Liver (tissue), 3 donors: ENCODE measurements at regions not wholly inside any gene's neighbourhood (a gene's known extent, or its start where the extent isn't known, plus 50 kb on each side); places are given as distances from the start of the nearest gene placed in this dataset.

ENCODE experiments used
- ATF3 ChIP-seq: IDR thresholded peaks from 2 replicates; pipeline ENCODE4 v1.6.1; 2016; ENCODE audit warnings: antibody characterized with exemption
- CTCF ChIP-seq: fragments of 150-350 bp; IDR thresholded peaks from 2 replicates; pipeline ENCODE4 v1.5.1; 2017; ENCODE audit warnings: improper control_type of control experiment, low read depth, low read length; ENCODE audit not compliant: missing input control
- EGR1 ChIP-seq, 2 donors: IDR thresholded peaks; 2 replicates each; pipeline ENCODE4 v1.6.1; 2016 to 2018; ENCODE audit warnings: antibody characterized with exemption in 2 of 2, low read depth in 2 of 2
- FOXA1 ChIP-seq: IDR thresholded peaks from 2 replicates; pipeline ENCODE4 v1.6.1; 2016; ENCODE audit warnings: antibody characterized with exemption
- GABPA ChIP-seq, 2 donors: IDR thresholded peaks in 1 of 2; conservative IDR thresholded peaks in 1 of 2; 2 replicates each; pipeline ENCODE4 v1.6.1; 2016; ENCODE audit warnings: antibody characterized with exemption in 2 of 2, mild to moderate bottlenecking in 1 of 2, moderate library complexity in 1 of 2
- JUND ChIP-seq, 2 donors: IDR thresholded peaks; 2 replicates each; pipeline ENCODE4 v1.6.1; 2016; ENCODE audit warnings: antibody characterized with exemption in 2 of 2
- RAD21 ChIP-seq, 2 donors: IDR thresholded peaks; 2 replicates each; pipeline ENCODE4 v1.6.1; 2016; ENCODE audit warnings: antibody characterized with exemption in 2 of 2, mild to moderate bottlenecking in 2 of 2
- SP1 ChIP-seq: IDR thresholded peaks from 2 replicates; pipeline ENCODE4 v1.6.1; 2018; ENCODE audit warnings: antibody characterized with exemption, mild to moderate bottlenecking
- TAF1 ChIP-seq: conservative IDR thresholded peaks from 2 replicates; pipeline ENCODE4 v1.6.1; 2016; ENCODE audit warnings: antibody characterized with exemption, mild to moderate bottlenecking
- YY1 ChIP-seq: IDR thresholded peaks from 2 replicates; pipeline ENCODE4 v1.6.1; 2016; ENCODE audit warnings: antibody characterized with exemption, mild to moderate bottlenecking
- ZBTB33 ChIP-seq: IDR thresholded peaks from 2 replicates; pipeline ENCODE4 v1.6.1; 2016; ENCODE audit warnings: antibody characterized with exemption
- TF ChIP-seq, protein P1 (sequence below): IDR thresholded peaks from 2 replicates; pipeline ENCODE4 v1.6.1; 2016; ENCODE audit warnings: antibody characterized with exemption, mild to moderate bottlenecking
- TF ChIP-seq, protein P2 (sequence below): IDR thresholded peaks from 2 replicates; pipeline ENCODE4 v1.6.1; 2016; ENCODE audit warnings: antibody characterized with exemption
- donor health status: healthy.
- donor health status: healthy.

DNA sequence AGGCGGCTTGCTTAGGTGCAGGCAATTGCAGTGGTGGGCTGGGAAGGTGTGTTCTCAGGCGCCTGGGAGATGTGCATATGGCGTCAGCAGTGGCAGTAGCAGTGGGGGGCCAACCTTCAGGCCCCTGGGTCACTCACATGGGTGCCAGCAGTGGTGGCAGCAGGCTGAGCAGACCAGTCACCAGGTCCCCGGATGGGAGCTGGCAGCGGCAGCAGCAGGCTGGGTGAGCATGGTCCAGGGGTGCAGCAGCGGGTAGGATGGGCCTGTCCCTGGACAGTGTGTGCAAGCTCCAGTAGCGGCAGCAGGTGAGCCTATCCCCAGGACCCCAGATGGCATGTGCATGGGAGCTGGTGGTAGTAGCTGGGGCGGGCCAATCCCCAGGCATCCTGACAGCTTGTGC is 108.5 kb upstream of the TMEM260 start:
- TF ChIP-seq CTCF, result no peak
- TF ChIP-seq, protein P1, sequence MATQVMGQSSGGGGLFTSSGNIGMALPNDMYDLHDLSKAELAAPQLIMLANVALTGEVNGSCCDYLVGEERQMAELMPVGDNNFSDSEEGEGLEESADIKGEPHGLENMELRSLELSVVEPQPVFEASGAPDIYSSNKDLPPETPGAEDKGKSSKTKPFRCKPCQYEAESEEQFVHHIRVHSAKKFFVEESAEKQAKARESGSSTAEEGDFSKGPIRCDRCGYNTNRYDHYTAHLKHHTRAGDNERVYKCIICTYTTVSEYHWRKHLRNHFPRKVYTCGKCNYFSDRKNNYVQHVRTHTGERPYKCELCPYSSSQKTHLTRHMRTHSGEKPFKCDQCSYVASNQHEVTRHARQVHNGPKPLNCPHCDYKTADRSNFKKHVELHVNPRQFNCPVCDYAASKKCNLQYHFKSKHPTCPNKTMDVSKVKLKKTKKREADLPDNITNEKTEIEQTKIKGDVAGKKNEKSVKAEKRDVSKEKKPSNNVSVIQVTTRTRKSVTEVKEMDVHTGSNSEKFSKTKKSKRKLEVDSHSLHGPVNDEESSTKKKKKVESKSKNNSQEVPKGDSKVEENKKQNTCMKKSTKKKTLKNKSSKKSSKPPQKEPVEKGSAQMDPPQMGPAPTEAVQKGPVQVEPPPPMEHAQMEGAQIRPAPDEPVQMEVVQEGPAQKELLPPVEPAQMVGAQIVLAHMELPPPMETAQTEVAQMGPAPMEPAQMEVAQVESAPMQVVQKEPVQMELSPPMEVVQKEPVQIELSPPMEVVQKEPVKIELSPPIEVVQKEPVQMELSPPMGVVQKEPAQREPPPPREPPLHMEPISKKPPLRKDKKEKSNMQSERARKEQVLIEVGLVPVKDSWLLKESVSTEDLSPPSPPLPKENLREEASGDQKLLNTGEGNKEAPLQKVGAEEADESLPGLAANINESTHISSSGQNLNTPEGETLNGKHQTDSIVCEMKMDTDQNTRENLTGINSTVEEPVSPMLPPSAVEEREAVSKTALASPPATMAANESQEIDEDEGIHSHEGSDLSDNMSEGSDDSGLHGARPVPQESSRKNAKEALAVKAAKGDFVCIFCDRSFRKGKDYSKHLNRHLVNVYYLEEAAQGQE, result no peak
- no peak for TF ChIP-seq FOXA1
- TF ChIP-seq, protein P2, sequence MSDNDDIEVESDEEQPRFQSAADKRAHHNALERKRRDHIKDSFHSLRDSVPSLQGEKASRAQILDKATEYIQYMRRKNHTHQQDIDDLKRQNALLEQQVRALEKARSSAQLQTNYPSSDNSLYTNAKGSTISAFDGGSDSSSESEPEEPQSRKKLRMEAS, result no peak
- no peak for TF ChIP-seq ZBTB33
- TF ChIP-seq EGR1 (IDR thresholded peaks at IDR 0.05; ENCODE audit: low read depth in 2 of 2), result no peak
- TF ChIP-seq JUND (IDR thresholded peaks at IDR 0.05), result no peak
- no peak for TF ChIP-seq TAF1
- TF ChIP-seq YY1, result no peak
- TF ChIP-seq GABPA (IDR thresholded peaks at IDR 0.05 in 1 of 2, conservative IDR thresholded peaks at IDR 0.05 in 1 of 2), result no peak
- TF ChIP-seq RAD21 (IDR thresholded peaks at IDR 0.05), result no peak
- TF ChIP-seq ATF3, result no peak
- no peak for TF ChIP-seq SP1
